ENCODE measurements at regions not wholly inside any gene's neighbourhood (a gene's known extent, or its start where the extent isn't known, plus 50 kb on each side); places are given as distances from the start of the nearest gene placed in this dataset.

- DNase-seq, result no peak
Observed at GRCh38 chr14:53537422-53538315, 384.5 kb upstream of the DDHD1 start.

- DNase-seq, result no peak
Observed at GRCh38 chr14:53536446-53536845, 383.3 kb upstream of the DDHD1 start.

GRCh38 chr14:53534841-53535240 lies 381.7 kb upstream of the DDHD1 start:
- no peak for DNase-seq

- DNase-seq, result no peak
Observed at GRCh38 chr14:53533384-53533970, 380.4 kb upstream of the DDHD1 start.

- DNase-seq, result no peak
Observed at GRCh38 chr14:53532853-53533252, 379.7 kb upstream of the DDHD1 start.

GRCh38 chr14:53531730-53532129 lies 378.6 kb upstream of the DDHD1 start:
- DNase-seq, result no peak

GRCh38 chr14:53531156-53531555 lies 378.0 kb upstream of the DDHD1 start:
- no peak for DNase-seq

GRCh38 chr14:53529519-53529918 lies 376.4 kb upstream of the DDHD1 start:
- DNase-seq, result no peak

GRCh38 chr14:53528185-53528671 lies 375.1 kb upstream of the DDHD1 start:
- no peak for DNase-seq

GRCh38 chr14:53526200-53526599 lies 373.1 kb upstream of the DDHD1 start:
- DNase-seq, result no peak

GRCh38 chr14:53525608-53526007 lies 372.5 kb upstream of the DDHD1 start:
- no peak for DNase-seq

- DNase-seq, result no peak
Observed at GRCh38 chr14:53524391-53524790, 371.3 kb upstream of the DDHD1 start.

GRCh38 chr14:53523226-53523625 lies 370.1 kb upstream of the DDHD1 start:
- DNase-seq, result no peak

GRCh38 chr14:53520078-53520928 lies 367.2 kb upstream of the DDHD1 start:
- DNase-seq, result no peak

- DNase-seq, result no peak
Observed at GRCh38 chr14:53519137-53519536, 366.0 kb upstream of the DDHD1 start.

GRCh38 chr14:53517270-53517960 lies 364.3 kb upstream of the DDHD1 start:
- no peak for DNase-seq

GRCh38 chr14:53516261-53516774 lies 363.2 kb upstream of the DDHD1 start:
- DNase-seq, result no peak

GRCh38 chr14:53515276-53515675 lies 362.2 kb upstream of the DDHD1 start:
- no peak for DNase-seq

- DNase-seq, result no peak
Observed at GRCh38 chr14:53514197-53514596, 361.1 kb upstream of the DDHD1 start.

GRCh38 chr14:53510281-53510912 lies 357.3 kb upstream of the DDHD1 start:
- DNase-seq, result no peak

- DNase-seq, result no peak
Observed at GRCh38 chr14:53509276-53510244, 356.4 kb upstream of the DDHD1 start.
